HG03432 (cell line): ENCODE measurements at regions not wholly inside any gene's neighbourhood (a gene's known extent, or its start where the extent isn't known, plus 50 kb on each side); places are given as distances from the start of the nearest gene placed in this dataset.
A peak's percentile ranks its signal among the peaks of the same experiment; 100 is the strongest.
"Not testable (repeated sequence)": the region's sequence is repeated elsewhere in the genome, so short reads cannot be mapped to it uniquely, and the experiment has no call there.

Source experiments
- ATAC-seq: cut with Tn5 transposase; IDR thresholded peaks from one replicate; pipeline ENCODE4 v1.9.1; 2021; ENCODE audit warnings: mild to moderate bottlenecking, moderate library complexity; ENCODE audit not compliant: unreplicated experiment

- no peak for ATAC-seq
Measured at GRCh38 chrX:130550351-130550750, 148.6 kb downstream of the RBMX2 start.

GRCh38 chrX:130552444-130553073, 150.8 kb downstream of the RBMX2 start:
- peak; percentile 85 for ATAC-seq

DNA sequence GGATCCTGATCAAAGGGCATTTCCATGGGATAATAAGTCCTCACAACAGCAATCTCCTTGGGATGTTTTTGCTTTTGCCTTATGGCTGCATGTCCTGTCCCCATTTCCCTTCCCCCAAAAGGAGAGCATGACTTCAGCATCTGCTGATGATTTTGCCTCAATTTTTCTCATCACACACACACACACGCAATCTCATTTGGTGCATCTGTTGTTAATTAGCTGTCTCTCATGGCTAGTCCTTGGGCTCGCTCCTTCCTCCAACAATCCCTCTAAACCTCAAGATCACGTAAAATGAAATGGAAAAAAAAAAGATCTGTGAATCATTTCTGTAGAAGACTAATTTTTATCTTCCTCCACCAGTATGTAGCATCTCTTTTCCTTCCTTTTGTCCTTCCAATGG, 153.6 kb downstream of the RBMX2 start:
- no peak for ATAC-seq

GRCh38 chrX:130555757-130556156, 154.0 kb downstream of the RBMX2 start:
- no peak for ATAC-seq

GRCh38 chrX:130556951-130557350, 155.2 kb downstream of the RBMX2 start:
- no peak for ATAC-seq

- ATAC-seq = no peak
Measured at GRCh38 chrX:130560544-130560943, 158.8 kb downstream of the RBMX2 start.

DNA sequence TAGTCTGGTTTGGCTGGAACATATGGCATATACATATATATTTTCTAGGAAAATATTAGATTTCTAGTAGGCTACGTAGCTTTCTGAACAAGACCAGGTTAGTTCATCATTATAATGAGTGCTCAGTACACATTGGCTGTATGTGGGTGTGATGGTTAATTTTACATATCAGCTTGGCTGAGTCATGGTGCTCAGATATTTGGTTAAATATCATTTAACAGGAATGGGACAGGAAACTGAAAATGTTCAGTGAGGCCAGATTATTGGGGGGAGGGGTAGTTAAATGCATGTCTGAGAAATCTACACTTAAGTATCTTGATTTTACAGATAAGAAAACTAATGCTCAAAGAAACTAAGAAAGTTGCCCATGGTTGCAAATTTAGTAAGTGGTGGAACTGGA, 160.1 kb downstream of the RBMX2 start:
- no peak for ATAC-seq

DNA sequence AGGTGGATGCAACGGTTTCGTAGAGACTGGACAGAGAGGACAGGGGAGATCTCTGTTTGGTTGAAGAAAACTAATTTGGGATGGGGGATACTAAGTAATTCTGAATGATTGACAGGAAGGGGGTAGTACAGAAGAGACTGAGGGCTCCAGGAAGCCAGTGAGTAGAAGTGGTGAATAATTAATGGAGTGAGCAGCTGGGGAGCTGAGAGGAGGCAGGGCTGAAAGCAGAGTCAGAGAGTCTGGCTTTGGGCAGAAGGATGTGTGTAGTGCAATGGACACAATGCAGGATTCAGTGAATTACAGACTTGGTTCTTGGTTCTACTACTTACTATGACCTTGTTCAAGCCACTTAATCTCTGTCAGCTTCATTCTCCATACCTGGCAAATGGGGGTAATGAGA, 161.7 kb downstream of the RBMX2 start:
- no peak for ATAC-seq

- ATAC-seq = no peak
Measured at GRCh38 chrX:130566028-130566683, 164.4 kb downstream of the RBMX2 start.

DNA sequence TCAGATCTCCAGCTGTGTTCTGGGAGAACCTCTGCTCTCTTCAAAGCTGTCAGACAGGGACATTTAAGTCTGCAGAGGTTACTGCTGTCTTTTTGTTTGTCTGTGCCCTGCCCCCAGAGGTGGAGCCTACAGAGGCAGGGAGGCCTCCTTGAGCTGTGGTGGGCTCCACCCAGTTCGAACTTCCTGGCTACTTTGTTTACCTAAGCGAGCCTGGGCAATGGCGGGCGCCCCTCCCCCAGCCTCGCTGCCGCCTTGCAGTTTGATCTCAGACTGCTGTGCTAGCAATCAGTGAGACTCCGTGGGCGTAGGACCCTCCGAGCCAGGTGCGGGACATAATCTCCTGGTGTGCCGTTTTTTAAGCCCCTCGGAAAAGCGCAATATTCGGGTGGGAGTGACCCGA, 171.2 kb downstream of the RBMX2 start:
- ATAC-seq = not testable (repeated sequence)
